HCT116 (cell line): ENCODE measurements at regions not wholly inside any gene's neighbourhood (a gene's known extent, or its start where the extent isn't known, plus 50 kb on each side); places are given as distances from the start of the nearest gene placed in this dataset.

Source experiments
- ATAC-seq: fragments of 200-7000 bp; cut with Tn5 transposase; 2 replicates; pipeline ENCODE4 v1.9.1; 2020; ENCODE audit warnings: mild to moderate bottlenecking, moderate library complexity
- BruUV-seq: library from RNA; stranded (reverse); fragments of 400-500 nt; replicated peaks from 2 replicates; lab custom pipeline; 2021; lab: Mats Ljungman, UMichigan
- CTCF ChIA-PET: fragments of 300-600 bp; sonication (Branson Sonifier 250); formaldehyde crosslinking; loops from one replicate; lab custom pipeline; 2021; ENCODE audit warnings: antibody characterized with exemption; lab: Charles Lee
- POLR2A ChIA-PET: fragments of 300-600, 350-600 bp; sonication (Branson Sonifier 250); formaldehyde crosslinking; loops from one replicate; lab custom pipeline; 2021; ENCODE audit warnings: antibody characterized with exemption; lab: Charles Lee
- RAD21 ChIA-PET, 2 experiments: fragments of 300-600 bp; sonication (Branson Sonifier 250); formaldehyde crosslinking; loops; one replicate each; lab custom pipeline; 2023; ENCODE audit warnings: low total read pairs in 2 of 2; ENCODE audit not compliant: uncharacterized antibody in 2 of 2, unreplicated experiment in 2 of 2, low non-redundant PET in 1 of 2; lab: Charles Lee
- DNase-seq: peaks from one replicate; pipeline ENCODE4 v3.0.0-alpha.2; 2010; ENCODE audit warnings: low read depth, low spot score
- H2AFZ ChIP-seq: fragments of 200-600 bp; shearing (Covaris generic), sonication (generic); 2 replicates; pipeline ENCODE4 v1.6.1; 2017; ENCODE audit warnings: low read depth, mixed run types, mixed read lengths, antibody characterized with exemption, low read length; ENCODE audit not compliant: poor library complexity, severe bottlenecking
- H3K27ac ChIP-seq: 2 replicates; pipeline ENCODE4 v1.5.1; 2012; ENCODE audit warnings: low read depth, low read length
- H3K27me3 ChIP-seq: fragments of 200-600 bp; sonication (generic); 2 replicates; pipeline ENCODE4 v1.6.1; 2016; ENCODE audit warnings: mixed run types, low read length, mixed read lengths; ENCODE audit not compliant: insufficient read depth
- H3K36me3 ChIP-seq, 2 experiments: fragments of 200-500 bp in 1 of 2; fragments of 200-600 bp in 1 of 2; sonication (Bioruptor generic) in 1 of 2; sonication (generic) in 1 of 2; 2 replicates each; pipeline versions ENCODE4 v1.5.1 to v1.6.1; 2014 to 2016; ENCODE audit warnings: low read length in 2 of 2, inconsistent platforms in 1 of 2, mixed read lengths in 1 of 2, mixed run types in 1 of 2; ENCODE audit not compliant: insufficient read depth in 2 of 2, control insufficient read depth in 1 of 2
- H3K4me1 ChIP-seq, 2 experiments: fragments of 200-600 bp in 1 of 2; sonication (generic) in 1 of 2; 2 replicates each; pipeline versions ENCODE4 v1.5.1 to v1.6.1; 2012 to 2017; ENCODE audit warnings: low read length in 2 of 2, inconsistent platforms in 1 of 2, mild to moderate bottlenecking in 1 of 2, mixed read lengths in 1 of 2, mixed run types in 1 of 2, moderate library complexity in 1 of 2; ENCODE audit not compliant: insufficient read depth in 2 of 2, control insufficient read depth in 1 of 2
- H3K4me2 ChIP-seq: fragments of 200-600 bp; sonication (generic); 2 replicates; pipeline ENCODE4 v1.6.1; 2017; ENCODE audit warnings: mixed run types, low read length, mixed read lengths
- H3K4me3 ChIP-seq, 2 experiments: fragments of 200-600 bp in 1 of 2; sonication (generic) in 1 of 2; replicated peaks in 1 of 2; 2 replicates each; pipeline ENCODE4 v1.5.1; 2011 to 2016; ENCODE audit warnings: low read length in 2 of 2, control low read depth in 1 of 2, low read depth in 1 of 2, mild to moderate bottlenecking in 1 of 2, mixed read lengths in 1 of 2, mixed run types in 1 of 2
- H3K79me2 ChIP-seq: fragments of 200-600 bp; sonication (generic); 2 replicates; pipeline ENCODE4 v1.6.1; 2017; ENCODE audit warnings: mild to moderate bottlenecking, mixed run types, low read length, moderate library complexity, mixed read lengths; ENCODE audit not compliant: insufficient read depth
- H3K9ac ChIP-seq: fragments of 200-600 bp; sonication (generic); 2 replicates; pipeline ENCODE4 v1.6.1; 2016; ENCODE audit warnings: low read length, mixed read lengths
- H3K9me2 ChIP-seq: fragments of 200-600 bp; sonication (generic), shearing (Covaris generic); 2 replicates; pipeline ENCODE4 v1.6.1; 2017; ENCODE audit warnings: mixed run types, mild to moderate bottlenecking, moderate library complexity; ENCODE audit not compliant: insufficient read depth
- H3K9me3 ChIP-seq, 2 experiments: fragments of 200-500 bp in 1 of 2; fragments of 200-600 bp in 1 of 2; sonication (Bioruptor generic) in 1 of 2; sonication (generic) in 1 of 2; 2 replicates each; pipeline ENCODE4 v1.6.1; 2014 to 2017; ENCODE audit warnings: low read length in 2 of 2, mixed read lengths in 2 of 2, inconsistent platforms in 1 of 2, low read depth in 1 of 2, mild to moderate bottlenecking in 1 of 2, mixed run types in 1 of 2, moderate library complexity in 1 of 2; ENCODE audit not compliant: control insufficient read depth in 1 of 2, insufficient read depth in 1 of 2
- H4K20me1 ChIP-seq: fragments of 200-600 bp; sonication (generic), shearing (Covaris generic); 2 replicates; pipeline ENCODE4 v1.6.1; 2017; ENCODE audit warnings: mixed run types, mild to moderate bottlenecking, moderate library complexity; ENCODE audit not compliant: insufficient read depth
- ATF3 ChIP-seq: IDR thresholded peaks from 2 replicates; pipeline ENCODE4 v1.6.1; 2012
- CTCF ChIP-seq, 3 experiments: fragments of 200-600 bp in 1 of 3; sonication (generic) in 1 of 3; IDR thresholded peaks in 2 of 3; conservative IDR thresholded peaks in 1 of 3; 2 replicates each; pipeline ENCODE4 v1.5.1; 2012 to 2017; ENCODE audit warnings: low read depth in 2 of 3, low read length in 2 of 3, antibody characterized with exemption in 1 of 3, borderline replicate concordance in 1 of 3, control low read depth in 1 of 3, mild to moderate bottlenecking in 1 of 3, mixed read lengths in 1 of 3, mixed run types in 1 of 3, moderate library complexity in 1 of 3; ENCODE audit not compliant: insufficient read depth in 1 of 3
- ELF1 ChIP-seq: IDR thresholded peaks from 2 replicates; pipeline ENCODE4 v1.6.1; 2012; ENCODE audit warnings: low read depth, borderline replicate concordance
- EZH2phosphoT487 ChIP-seq: fragments of 200-600 bp; IDR thresholded peaks from 2 replicates; pipeline ENCODE4 v1.6.1; 2018; ENCODE audit warnings: antibody characterized with exemption, borderline replicate concordance
- FOSL1 ChIP-seq: IDR thresholded peaks from 2 replicates; pipeline ENCODE4 v1.6.1; 2012; ENCODE audit warnings: low read depth
- JUND ChIP-seq: IDR thresholded peaks from 2 replicates; pipeline ENCODE4 v1.6.1; 2012
- MAX ChIP-seq: IDR thresholded peaks from 2 replicates; pipeline ENCODE4 v1.6.1; 2012
- POLR2A ChIP-seq: IDR thresholded peaks from 2 replicates; pipeline ENCODE4 v1.7.0; 2011; ENCODE audit warnings: borderline replicate concordance; ENCODE audit not compliant: insufficient read depth, insufficient read length; ENCODE audit errors: extremely low read depth
- RAD21 ChIP-seq: IDR thresholded peaks from 2 replicates; pipeline ENCODE4 v1.6.1; 2012; ENCODE audit warnings: low read depth, mild to moderate bottlenecking
- REST ChIP-seq: IDR thresholded peaks from 2 replicates; pipeline ENCODE4 v1.6.1; 2012; ENCODE audit warnings: low read depth
- SIN3A ChIP-seq: IDR thresholded peaks from 2 replicates; pipeline ENCODE4 v1.6.1; 2012; ENCODE audit warnings: low read depth
- SP1 ChIP-seq: IDR thresholded peaks from 2 replicates; pipeline ENCODE4 v1.6.1; 2012; ENCODE audit warnings: low read depth
- SRF ChIP-seq: IDR thresholded peaks from 2 replicates; pipeline ENCODE4 v1.6.1; 2012; ENCODE audit warnings: low read depth
- TCF7L2 ChIP-seq: IDR thresholded peaks from 2 replicates; pipeline ENCODE4 v1.7.0; 2011; ENCODE audit warnings: borderline replicate concordance, inconsistent platforms; ENCODE audit not compliant: insufficient read depth, insufficient read length; ENCODE audit errors: extremely low read depth
- YY1 ChIP-seq: IDR thresholded peaks from 2 replicates; pipeline ENCODE4 v1.6.1; 2011; ENCODE audit warnings: low read length, low read depth, moderate library complexity, mild to moderate bottlenecking; ENCODE audit not compliant: insufficient replicate concordance; ENCODE audit errors: extremely low read depth
- ZFX ChIP-seq: fragments of 450-650 bp; IDR thresholded peaks from 2 replicates; pipeline ENCODE4 v1.6.1; 2017
- ZNF274 ChIP-seq: fragments of 200-500 bp; sonication (Bioruptor generic); IDR thresholded peaks from 2 replicates; pipeline ENCODE4 v1.6.1; 2014; ENCODE audit warnings: mild to moderate bottlenecking, low read depth, low read length, inconsistent platforms
- intact Hi-C: fragments of 100-400 bp; cut with micrococcal nuclease; formaldehyde crosslinking; loops from 2 replicates; pipeline ENCODE4 v1.10.0; 2022

GRCh38 chr20:47906348-47906660 lies 121.0 kb upstream of the SULF2 start (continued):
- TF ChIP-seq REST (no peak), RAD21 (no peak), EZH2phosphoT487 (no peak), CTCF (IDR thresholded peaks at IDR 0.05 in 2 of 3, conservative IDR thresholded peaks at IDR 0.05 in 1 of 3; ENCODE audit: borderline replicate concordance in 1 of 3, insufficient read depth in 1 of 3, low read depth in 2 of 3, low read length in 2 of 3) (no peak), ELF1 (no peak)
- TF ChIP-seq, all 23 proteins: peak for 0

GRCh38 chr20:47905628-47906347 lies 120.5 kb upstream of the SULF2 start:
- Histone ChIP-seq H3K79me2 (no peaks in the 10 kb centered on the region), H3K9ac (no peak overlapping the region), H3K4me1 (peaks cover 0 to 10% of the 10 kb centered on the region in 2 experiments; a peak in 1 of 4 replicates), H3K9me2 (no peaks in the 10 kb centered on the region), H3K36me3 (no peaks in the 10 kb centered on the region), H3K9me3 (no peaks in the 10 kb centered on the region), H3K4me2 (no peak overlapping the region), H3K4me3 (no peak overlapping the region), H3K27ac (no peak overlapping the region), H2AFZ (no peak overlapping the region), H4K20me1 (no peaks in the 10 kb centered on the region), H3K27me3 (no peaks in the 10 kb centered on the region)
- ATAC-seq (no peak), DNase-seq (no peak)
- no TSS peak for BruUV-seq
- ChIA-PET CTCF (no interaction called here), RAD21 (no interaction called here), POLR2A (no interaction called here)
- intact Hi-C loops, result no loop called here
- TF ChIP-seq SIN3A (no peak), JUND (no peak), ZFX (no peak), YY1 (no peak), ZNF274 (no peak), FOSL1 (no peak), ATF3 (no peak), POLR2A (no peak), TCF7L2 (no peak), MAX (no peak), SP1 (no peak), SRF (no peak), EZH2phosphoT487 (no peak)
